NCI-H187 (cell line): ENCODE measurements at regions not wholly inside any gene's neighbourhood (a gene's known extent, or its start where the extent isn't known, plus 50 kb on each side); places are given as distances from the start of the nearest gene placed in this dataset.
"Not testable (repeated sequence)": the region's sequence is repeated elsewhere in the genome, so short reads cannot be mapped to it uniquely, and the experiment has no call there.

Source experiments
- DNase-seq, 2 experiments: peaks; one replicate each; lab custom pipeline; 2025; lab: John Stamatoyannopoulos, UW

DNA sequence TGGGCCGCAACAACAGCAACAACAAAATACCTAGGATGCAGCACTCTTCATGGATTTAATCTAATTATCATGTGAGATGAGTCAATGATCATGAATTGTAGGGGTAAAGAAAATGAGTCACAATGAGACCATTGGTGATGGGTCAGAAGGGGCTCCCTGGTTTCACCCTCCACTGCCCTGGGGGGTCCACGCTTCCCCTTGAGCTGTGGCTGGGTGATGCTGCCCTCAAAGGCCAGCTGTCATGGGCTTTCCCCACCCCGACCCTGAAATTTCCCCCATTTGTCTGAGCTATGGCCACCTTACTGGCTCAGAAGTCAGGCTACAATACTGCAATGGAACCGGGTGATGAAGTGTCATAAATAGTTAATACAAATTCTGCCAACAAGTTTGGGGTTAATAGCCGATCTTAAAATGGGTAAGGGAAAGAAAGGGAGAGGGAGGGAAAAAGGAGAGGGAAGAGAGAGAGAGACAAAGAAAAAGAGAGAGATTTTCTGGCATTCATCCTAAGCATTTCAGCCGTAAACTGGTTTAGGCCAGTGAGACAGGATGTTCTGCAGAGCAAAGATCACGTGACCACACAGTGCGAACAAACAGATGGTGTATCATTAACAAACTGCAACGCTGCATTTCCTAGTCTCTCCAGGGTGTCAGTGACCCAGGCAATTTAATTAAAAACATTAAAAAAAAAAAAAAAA, 143.4 kb upstream of the ERRFI1 start:
- peak; percentile 13 to 53 for DNase-seq

DNA sequence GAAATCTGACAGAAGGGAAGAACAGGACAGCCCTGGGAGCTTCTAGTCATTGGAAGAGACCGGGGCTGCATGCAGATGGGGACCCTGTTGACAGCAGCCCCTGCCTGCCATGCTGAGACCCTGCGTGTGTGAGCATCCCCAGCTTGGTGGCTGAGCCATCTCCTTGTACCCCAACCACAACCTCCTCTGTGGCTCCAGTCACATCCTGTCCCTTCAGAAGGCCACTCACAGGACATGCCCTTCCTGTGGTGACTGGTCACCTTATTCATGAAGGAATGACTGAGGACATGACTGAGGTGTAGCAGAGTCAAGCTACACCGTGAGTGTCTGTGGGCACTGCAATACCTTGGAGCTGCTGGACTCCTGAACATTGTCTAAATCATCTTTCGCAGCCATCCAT, 141.8 kb upstream of the ERRFI1 start:
- no peak for DNase-seq

DNA sequence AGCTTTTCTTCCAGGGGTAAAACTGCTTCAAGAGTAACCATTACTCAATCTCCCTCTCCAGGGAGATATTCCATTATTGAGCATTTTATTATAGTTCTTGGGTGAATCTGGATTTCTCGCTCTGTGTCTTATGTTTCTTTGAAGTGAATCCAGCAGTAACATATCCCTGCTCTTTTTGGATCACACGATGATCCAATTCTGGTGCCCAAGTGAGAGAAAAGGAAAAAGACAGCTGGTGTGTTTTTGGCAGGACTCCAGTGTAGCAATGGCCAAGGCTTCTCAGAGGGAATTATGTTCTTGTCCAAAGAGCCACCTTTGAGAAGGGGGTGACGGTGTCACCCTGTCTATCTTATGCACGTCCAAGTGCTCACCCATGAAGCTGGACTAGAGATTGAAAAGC, 140.3 kb upstream of the ERRFI1 start:
- peak in 1 of 2 experiments; percentile 46 for DNase-seq

GRCh38 chr1:8165595-8166360, 139.7 kb upstream of the ERRFI1 start:
- DNase-seq: no peak

GRCh38 chr1:8164670-8165069, 138.6 kb upstream of the ERRFI1 start:
- DNase-seq: no peak

DNA sequence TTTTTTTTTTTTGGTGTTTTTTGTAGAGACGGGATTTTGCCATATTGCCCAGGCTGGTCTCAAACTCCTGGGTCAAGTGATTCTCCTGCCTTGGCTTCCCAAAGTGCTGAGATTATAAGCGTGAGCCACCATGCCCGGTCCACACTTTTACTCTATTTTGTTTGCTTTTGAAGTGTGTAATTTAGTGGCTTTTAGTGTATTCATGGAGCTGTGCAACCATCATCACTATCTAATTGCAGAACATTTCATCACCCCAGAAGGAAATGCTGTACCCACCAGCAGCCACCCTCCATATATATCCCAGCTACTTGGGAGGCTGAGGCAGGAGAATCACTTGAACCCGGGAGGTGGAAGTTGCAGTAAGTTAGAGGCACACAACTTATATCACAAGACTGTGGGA, 136.9 kb upstream of the ERRFI1 start:
- no peak for DNase-seq

DNA sequence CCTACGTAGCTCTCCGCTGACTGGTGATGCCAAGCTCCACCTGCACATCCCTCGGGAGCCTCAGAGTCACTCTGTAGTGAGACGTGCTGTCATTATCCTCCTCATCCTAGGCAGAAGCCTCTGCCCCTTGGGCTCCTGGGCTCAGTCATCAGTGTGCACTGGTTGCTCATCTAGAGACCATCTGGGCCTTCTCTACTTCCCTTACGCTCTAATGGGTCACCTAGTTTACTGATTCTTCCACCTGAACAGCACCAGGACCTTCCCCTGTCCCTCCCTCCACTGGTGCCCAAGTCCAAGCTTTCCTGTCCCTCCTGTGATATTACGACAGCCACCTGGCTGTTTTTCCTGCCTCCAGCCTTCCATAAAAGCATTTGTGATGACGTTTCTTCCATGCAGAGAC, 136.1 kb upstream of the ERRFI1 start:
- no peak for DNase-seq

- DNase-seq: no peak
Observed at GRCh38 chr1:8161546-8162105, 135.5 kb upstream of the ERRFI1 start.

DNA sequence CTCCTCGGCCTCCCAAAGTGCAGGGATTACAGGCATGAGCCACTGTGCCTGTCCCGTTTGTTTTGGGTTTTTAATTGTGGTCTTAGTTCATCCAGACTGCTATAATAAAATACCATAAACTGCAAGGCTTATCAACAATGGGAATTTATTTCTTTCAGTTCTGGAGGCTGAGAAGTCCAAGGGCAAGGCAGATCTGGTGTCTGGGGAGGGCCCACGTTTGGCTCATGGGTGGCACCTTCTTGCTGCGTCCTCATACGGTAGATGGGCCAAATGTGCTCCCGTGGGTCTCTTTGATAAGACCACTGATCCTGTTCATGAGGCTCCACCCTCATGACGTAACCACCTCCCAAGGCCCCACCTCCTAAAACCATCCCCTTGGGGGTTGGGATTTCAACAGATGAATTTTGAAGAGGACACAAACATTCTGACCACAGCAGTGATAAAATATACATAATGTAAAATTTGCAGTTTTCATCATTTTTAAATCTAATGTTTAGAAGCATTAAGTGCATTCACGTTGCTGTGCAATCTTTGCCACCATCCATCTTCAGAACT, 133.4 kb upstream of the ERRFI1 start:
- no peak for DNase-seq

DNA sequence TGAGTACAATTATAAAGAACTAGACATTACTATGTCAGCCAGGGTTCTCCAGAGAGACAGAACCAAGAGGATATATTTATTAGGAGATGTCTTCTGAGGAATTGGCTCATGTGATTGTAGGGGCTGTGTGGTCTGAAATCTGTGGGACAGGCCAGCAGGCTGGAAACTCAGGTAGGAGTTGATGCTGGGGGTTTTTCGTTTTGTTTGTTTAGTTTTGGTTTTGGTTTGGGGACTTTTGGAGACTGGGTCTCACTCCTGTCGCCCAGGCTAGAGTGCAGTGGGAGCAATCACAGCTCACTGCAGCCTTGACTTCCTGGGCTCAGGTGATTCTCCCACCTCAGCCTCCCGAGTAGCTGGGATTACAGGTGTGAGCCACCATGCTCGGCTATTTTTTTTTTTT, 132.9 kb upstream of the ERRFI1 start:
- no peak for DNase-seq

GRCh38 chr1:8157765-8158164, 131.7 kb upstream of the ERRFI1 start:
- no peak for DNase-seq

GRCh38 chr1:8155528-8156186, 129.5 kb upstream of the ERRFI1 start:
- DNase-seq: peak in 1 of 2 experiments; percentile 20

DNA sequence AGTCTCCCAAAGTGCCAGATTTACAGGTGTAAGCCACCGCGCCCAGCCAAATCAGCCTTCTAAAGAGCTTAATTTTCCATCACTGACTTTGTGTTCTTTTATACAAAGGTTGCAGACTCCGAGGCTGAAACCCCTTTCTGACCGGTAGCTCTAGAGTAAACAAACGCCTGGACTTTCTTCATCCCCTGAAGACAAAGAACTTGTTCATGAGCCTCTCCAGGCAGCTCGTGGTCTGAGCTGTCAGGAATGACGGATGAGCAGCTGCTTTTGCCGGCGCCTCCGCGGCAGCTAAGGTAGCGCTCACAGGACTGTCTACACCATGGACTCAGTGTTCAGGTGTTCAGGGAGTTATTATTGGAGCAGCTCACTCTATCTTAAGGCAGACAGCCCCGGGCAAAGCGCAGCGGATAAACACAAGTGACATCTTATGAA, 128.5 kb upstream of the ERRFI1 start:
- DNase-seq: peak; percentile 47 to 73

GRCh38 chr1:8153961-8154360, 127.9 kb upstream of the ERRFI1 start:
- no peak for DNase-seq

GRCh38 chr1:8152731-8153702, 126.9 kb upstream of the ERRFI1 start:
- DNase-seq: no peak

DNA sequence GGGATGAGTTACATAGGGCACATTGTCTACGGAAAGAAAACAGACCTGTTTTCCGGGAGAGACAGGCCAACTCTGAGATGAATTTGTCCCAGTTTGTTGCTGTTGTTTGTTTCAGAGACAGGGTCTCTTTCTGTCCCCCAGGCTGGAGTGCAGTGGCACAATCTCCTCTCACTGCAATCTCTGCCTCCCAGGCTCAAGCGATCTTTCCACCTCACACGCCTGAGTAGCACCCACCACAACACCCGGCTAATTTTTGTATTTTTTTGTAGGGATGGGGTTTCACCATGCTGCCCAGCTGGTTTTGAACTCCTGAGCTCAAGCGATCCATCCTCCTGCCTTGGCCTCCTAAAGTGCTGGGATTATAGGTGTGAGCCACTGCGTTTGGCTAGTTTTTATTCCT, 125.5 kb upstream of the ERRFI1 start:
- no peak for DNase-seq

GRCh38 chr1:8149756-8150155, 123.6 kb upstream of the ERRFI1 start:
- not testable (repeated sequence) for DNase-seq

DNA sequence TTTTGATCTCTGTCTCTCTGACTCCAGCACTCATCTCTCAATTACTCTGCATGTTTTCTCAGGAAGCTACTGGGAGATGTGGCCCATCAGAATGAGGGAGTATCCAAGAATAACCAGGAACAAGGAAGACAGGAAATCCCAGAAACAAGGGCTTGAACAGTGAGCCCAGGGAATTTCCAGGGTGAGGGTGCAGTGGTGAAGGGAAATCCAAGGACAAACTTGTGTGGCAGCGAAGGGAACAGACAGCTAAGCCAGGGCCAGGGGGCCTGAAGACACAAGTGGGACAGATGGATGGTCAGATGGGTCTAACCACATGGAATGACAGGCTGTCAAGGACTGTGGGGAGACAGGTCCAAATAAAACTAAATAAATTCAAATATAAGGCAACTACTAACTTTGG, 121.8 kb upstream of the ERRFI1 start:
- no peak for DNase-seq

GRCh38 chr1:8146257-8146855, 120.2 kb upstream of the ERRFI1 start:
- DNase-seq: no peak

DNA sequence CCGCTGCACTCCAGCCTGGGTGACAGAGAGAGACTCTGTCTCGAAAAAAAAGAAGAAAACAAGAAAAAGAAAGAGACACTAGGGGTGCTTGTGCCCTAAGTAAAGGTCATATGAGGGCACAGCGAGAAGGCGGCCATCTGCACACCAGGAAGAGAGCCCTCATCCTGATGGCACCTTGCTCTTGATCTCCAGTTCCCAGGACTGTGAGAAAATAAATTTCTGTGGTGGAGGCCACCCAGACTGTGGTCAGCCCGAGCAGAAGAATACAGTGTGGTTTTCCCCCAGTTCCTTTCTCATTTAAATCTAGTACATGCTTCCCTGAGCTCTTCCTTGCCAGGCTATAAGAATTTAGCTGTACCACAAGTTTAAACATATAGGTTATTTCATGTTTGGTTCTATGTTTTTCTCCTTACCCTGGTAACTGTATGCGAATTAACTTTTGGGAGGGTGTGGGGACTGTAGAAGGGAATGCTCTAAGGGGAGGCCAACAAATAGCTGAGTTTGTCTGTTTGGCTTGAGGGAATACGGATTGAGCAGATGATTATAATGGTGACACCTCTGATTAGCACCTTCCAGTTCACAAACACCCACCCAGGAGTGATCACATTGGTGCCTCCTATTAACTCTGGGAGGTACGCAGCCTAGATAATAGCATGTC, 119.6 kb upstream of the ERRFI1 start:
- DNase-seq: no peak
